ENCODE measurements at regions not wholly inside any gene's neighbourhood (a gene's known extent, or its start where the extent isn't known, plus 50 kb on each side); places are given as distances from the start of the nearest gene placed in this dataset.

DNA sequence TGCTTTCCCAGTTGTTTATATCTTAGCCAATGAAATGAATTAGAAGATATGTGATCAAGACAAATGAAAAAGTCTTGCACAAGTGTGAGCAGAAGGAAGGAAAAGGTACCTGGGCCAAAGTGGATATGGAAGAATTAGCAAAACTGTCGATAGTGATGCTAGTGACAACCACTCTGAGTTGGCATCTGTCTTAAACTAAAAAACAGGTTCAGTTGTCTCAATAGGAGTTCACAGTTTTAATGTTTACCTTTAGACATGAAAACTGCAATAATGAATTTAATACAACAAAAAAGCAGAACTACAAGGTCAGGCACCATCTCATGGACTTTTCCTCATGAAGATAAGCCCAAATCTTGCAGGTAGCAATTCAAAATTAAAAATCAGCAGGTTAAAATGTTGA, 688.5 kb downstream of the EFNB2 start:
- TF ChIP-seq EZH2 (IDR thresholded peaks at IDR 0.05; ENCODE audit: insufficient read depth, poor library complexity, severe bottlenecking) (no peak), EZH2phosphoT487 (IDR thresholded peaks at IDR 0.05; ENCODE audit: insufficient read depth, low read depth) (no peak)
